ENCODE measurements at regions not wholly inside any gene's neighbourhood (a gene's known extent, or its start where the extent isn't known, plus 50 kb on each side); places are given as distances from the start of the nearest gene placed in this dataset.

DNA sequence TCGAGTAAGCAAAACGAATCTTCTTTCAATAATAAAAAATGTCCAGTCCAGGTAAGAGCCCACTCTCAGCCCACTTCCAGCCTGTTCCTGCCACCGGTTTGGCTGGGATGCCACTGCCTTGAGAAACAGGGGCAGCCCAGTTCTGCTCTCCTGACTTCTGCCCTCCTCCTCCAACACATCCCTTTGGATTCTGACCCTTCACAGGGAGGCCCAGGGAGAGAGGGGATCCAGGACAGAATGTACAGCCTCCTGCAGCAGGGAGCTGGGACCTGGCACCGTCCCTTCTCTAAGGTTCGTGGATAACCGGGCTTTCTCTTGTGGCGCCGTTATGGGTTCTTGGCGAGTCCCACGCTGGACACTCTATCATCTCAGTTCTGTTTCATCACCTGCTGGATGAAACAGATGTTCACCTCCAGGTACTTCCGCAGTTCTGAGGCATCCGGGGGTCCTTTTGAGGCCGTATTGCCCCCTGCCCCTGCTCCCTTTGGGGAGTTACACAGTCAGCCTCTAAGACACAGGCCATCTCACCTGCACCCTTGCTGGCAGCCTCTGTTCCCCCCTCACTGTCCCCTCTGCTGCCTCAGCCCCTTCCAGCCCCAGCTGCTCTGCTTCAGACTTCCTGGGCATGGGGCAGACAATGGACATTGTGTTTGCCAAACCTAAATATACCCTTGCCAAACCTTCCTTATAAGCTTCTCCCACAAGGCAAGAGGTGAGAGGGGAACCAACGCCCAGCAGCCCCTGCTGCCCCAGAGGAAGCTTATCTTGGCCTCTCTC lies 203.8 kb upstream of the ZMIZ1 start:
- TF ChIP-seq POLR2AphosphoS5 (IDR thresholded peaks at IDR 0.05; ENCODE audit: low read depth, low read length) (no peak), TAF1 (IDR thresholded peaks at IDR 0.05; ENCODE audit: borderline replicate concordance, insufficient read depth, low read length) (no peak), FOXP2 (optimal IDR thresholded peaks at IDR 0.05; ENCODE audit: borderline replicate concordance, extremely low read depth, extremely low read length, insufficient read depth) (no peak), SIN3A (IDR thresholded peaks at IDR 0.05; ENCODE audit: borderline replicate concordance, insufficient read depth, low read length) (no peak)
- TF ChIP-seq, protein P1, sequence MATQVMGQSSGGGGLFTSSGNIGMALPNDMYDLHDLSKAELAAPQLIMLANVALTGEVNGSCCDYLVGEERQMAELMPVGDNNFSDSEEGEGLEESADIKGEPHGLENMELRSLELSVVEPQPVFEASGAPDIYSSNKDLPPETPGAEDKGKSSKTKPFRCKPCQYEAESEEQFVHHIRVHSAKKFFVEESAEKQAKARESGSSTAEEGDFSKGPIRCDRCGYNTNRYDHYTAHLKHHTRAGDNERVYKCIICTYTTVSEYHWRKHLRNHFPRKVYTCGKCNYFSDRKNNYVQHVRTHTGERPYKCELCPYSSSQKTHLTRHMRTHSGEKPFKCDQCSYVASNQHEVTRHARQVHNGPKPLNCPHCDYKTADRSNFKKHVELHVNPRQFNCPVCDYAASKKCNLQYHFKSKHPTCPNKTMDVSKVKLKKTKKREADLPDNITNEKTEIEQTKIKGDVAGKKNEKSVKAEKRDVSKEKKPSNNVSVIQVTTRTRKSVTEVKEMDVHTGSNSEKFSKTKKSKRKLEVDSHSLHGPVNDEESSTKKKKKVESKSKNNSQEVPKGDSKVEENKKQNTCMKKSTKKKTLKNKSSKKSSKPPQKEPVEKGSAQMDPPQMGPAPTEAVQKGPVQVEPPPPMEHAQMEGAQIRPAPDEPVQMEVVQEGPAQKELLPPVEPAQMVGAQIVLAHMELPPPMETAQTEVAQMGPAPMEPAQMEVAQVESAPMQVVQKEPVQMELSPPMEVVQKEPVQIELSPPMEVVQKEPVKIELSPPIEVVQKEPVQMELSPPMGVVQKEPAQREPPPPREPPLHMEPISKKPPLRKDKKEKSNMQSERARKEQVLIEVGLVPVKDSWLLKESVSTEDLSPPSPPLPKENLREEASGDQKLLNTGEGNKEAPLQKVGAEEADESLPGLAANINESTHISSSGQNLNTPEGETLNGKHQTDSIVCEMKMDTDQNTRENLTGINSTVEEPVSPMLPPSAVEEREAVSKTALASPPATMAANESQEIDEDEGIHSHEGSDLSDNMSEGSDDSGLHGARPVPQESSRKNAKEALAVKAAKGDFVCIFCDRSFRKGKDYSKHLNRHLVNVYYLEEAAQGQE (IDR thresholded peaks at IDR 0.05; ENCODE audit: insufficient read depth in 1 of 2, low read depth in 2 of 2, low read length in 2 of 2) = no peak

GRCh38 chr10:78865538-78865875 lies 203.3 kb upstream of the ZMIZ1 start:
- TF ChIP-seq TAF1 (IDR thresholded peaks at IDR 0.05; ENCODE audit: borderline replicate concordance, insufficient read depth, low read length) = no peak
- TF ChIP-seq SIN3A (IDR thresholded peaks at IDR 0.05; ENCODE audit: borderline replicate concordance, insufficient read depth, low read length) = no peak
- TF ChIP-seq FOXP2 (optimal IDR thresholded peaks at IDR 0.05; ENCODE audit: borderline replicate concordance, extremely low read depth, extremely low read length, insufficient read depth) = no peak
- no peak for TF ChIP-seq POLR2AphosphoS5 (IDR thresholded peaks at IDR 0.05; ENCODE audit: low read depth, low read length)
- TF ChIP-seq, protein P1 (IDR thresholded peaks at IDR 0.05; ENCODE audit: insufficient read depth in 1 of 2, low read depth in 2 of 2, low read length in 2 of 2) = no peak

GRCh38 chr10:78865931-78866717 lies 202.6 kb upstream of the ZMIZ1 start:
- no peak for TF ChIP-seq TAF1 (IDR thresholded peaks at IDR 0.05; ENCODE audit: borderline replicate concordance, insufficient read depth, low read length)
- no peak for TF ChIP-seq SIN3A (IDR thresholded peaks at IDR 0.05; ENCODE audit: borderline replicate concordance, insufficient read depth, low read length)
- no peak for TF ChIP-seq POLR2AphosphoS5 (IDR thresholded peaks at IDR 0.05; ENCODE audit: low read depth, low read length)
- TF ChIP-seq, protein P1 (IDR thresholded peaks at IDR 0.05; ENCODE audit: insufficient read depth in 1 of 2, low read depth in 2 of 2, low read length in 2 of 2) = no peak
- no peak for TF ChIP-seq FOXP2 (optimal IDR thresholded peaks at IDR 0.05; ENCODE audit: borderline replicate concordance, extremely low read depth, extremely low read length, insufficient read depth)

DNA sequence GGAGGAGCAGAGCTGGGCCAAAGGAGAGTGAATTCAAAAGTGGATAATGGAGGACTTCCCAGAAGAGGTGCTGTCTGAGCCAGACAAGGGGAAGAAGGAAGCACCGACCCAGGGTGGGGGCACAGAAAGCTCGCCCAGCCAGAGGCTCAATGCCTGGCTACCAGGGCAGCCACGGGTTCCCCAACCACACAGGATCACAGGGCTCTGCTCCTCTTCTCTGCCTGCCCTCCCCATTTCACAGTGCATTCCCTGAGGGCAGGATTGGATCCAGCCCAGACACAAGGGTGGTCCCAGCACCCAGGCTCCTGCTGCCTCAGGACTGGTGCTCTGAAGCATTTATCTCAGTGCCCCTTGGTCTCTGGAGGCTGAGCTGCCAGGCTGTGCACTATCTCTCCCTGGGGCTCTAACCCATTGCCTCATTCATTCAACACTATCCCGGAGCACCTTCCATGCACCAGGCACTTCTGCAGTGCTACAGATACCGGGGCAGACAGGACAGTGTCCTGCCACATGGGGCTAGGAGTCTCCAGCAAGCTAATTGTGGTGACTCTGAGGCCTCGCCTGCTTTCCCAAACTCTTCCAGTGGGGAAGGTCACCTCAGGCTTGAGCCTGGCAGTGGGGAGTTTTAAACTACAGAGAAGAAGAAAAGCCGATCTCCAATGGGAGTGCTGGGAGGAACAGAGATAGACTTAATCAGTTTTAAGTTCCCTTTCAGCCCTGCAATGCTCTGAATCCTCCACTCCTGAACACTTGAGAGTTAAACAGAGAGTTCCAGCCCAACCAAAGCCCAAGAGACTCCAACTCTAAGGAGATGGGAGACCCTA lies 201.8 kb upstream of the ZMIZ1 start:
- TF ChIP-seq, protein P1 (IDR thresholded peaks at IDR 0.05; ENCODE audit: insufficient read depth in 1 of 2, low read depth in 2 of 2, low read length in 2 of 2) = no peak
- TF ChIP-seq SIN3A (IDR thresholded peaks at IDR 0.05; ENCODE audit: borderline replicate concordance, insufficient read depth, low read length) (no peak), POLR2AphosphoS5 (IDR thresholded peaks at IDR 0.05; ENCODE audit: low read depth, low read length) (no peak), TAF1 (IDR thresholded peaks at IDR 0.05; ENCODE audit: borderline replicate concordance, insufficient read depth, low read length) (no peak), FOXP2 (optimal IDR thresholded peaks at IDR 0.05; ENCODE audit: borderline replicate concordance, extremely low read depth, extremely low read length, insufficient read depth) (no peak)
